Urothelium cell line (cell line): ENCODE measurements at regions not wholly inside any gene's neighbourhood (a gene's known extent, or its start where the extent isn't known, plus 50 kb on each side); places are given as distances from the start of the nearest gene placed in this dataset.
A peak's percentile ranks its signal among the peaks of the same experiment; 100 is the strongest.

Source experiments
- DNase-seq: peaks from one replicate; pipeline ENCODE4 v3.0.0; 2011; ENCODE audit warnings: low spot score, mixed read lengths
- FAIRE-seq: peaks from 2 replicates; lab custom pipeline; 2011; peaks lifted over from hg19 to GRCh38; lab: Jason Lieb, UNC

DNA sequence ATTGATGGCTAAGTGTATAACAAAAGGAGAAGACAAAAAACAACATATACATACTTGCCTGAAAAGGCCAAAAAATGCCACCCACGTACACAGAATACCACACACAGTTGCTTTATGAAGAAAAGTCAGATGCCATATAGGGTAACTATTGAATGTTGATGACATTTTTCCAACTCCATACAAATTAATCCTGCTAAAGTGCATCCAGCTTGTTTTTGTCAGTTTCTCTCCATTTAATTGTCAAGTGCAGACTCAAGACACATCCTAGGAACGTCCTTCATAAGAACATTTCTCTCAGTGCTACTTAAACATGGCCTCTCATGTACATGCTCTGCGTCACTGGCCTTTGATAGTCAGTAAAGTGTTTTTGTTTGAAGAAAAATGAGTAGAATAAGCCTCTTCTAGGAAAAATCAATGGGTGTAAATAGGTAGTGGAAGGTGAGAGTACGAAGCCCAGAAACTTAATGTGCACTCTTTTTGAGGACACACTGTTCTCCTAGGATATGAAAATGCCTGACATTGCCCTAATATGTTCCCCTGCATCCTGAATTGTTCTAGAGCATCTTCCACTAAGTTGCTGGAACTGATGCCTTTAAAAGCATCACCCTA, 267.4 kb upstream of the ATP11B start:
- DNase-seq (no peak), FAIRE-seq (no peak)

DNA sequence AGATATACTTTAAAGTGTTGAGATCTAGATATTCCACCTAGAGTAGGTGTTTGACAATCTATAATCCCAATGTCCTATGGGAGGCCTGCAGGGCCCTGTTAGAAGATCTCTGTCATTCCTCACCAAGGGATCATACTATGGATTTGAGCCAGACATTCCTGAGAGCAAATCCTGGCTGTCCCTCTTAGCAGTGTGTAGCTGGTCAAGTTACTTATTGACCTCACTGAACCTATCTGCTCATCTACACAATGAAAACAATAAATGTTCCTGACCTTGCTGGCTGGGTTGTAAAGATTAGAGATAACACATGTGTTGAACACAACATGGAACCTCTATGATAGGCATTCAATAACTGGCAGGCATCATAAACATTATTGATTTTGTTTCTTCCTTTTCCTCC, 265.6 kb upstream of the ATP11B start:
- DNase-seq (no peak), FAIRE-seq (peak; percentile 20)

DNA sequence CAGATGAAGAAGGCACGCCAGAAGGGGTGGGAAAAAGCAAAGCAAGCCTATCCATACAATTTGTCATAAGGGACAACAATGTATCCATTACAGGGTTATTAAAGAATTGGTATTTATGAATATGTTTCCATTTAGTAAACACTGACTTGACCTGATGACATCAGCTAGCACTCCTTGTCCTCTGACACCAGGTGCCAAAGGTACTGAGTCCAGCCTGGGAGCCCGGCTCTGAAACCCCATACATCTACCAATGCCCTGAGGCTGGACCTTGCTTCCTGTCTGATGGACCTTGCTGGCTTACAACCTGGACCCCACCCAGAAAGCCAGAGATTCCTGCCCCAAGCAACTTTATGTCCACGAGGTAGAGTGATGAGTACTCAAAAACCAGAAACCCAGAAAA, 263.0 kb upstream of the ATP11B start:
- FAIRE-seq: no peak

DNA sequence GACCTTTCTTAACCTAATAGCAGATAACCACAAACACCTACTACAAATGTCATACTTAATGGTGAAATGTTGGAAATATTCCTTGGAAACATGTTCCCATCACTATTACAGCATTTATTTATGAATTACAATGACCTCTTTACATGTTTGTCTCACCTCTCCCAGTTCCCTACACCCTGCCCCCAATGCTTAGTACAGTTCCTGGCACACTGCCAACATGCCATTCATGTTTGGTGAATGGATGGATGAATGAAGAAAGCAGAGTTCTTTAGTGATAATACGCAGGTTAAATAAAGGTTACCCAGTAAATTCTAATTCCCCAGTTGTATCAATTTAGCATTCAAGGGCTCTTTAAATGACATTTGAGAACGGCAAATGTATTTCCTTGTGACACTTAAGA, 259.9 kb upstream of the ATP11B start:
- FAIRE-seq (no peak), DNase-seq (no peak)

More for the DNA sequence above, 263.0 kb upstream of the ATP11B start:
- no peak for DNase-seq

DNA sequence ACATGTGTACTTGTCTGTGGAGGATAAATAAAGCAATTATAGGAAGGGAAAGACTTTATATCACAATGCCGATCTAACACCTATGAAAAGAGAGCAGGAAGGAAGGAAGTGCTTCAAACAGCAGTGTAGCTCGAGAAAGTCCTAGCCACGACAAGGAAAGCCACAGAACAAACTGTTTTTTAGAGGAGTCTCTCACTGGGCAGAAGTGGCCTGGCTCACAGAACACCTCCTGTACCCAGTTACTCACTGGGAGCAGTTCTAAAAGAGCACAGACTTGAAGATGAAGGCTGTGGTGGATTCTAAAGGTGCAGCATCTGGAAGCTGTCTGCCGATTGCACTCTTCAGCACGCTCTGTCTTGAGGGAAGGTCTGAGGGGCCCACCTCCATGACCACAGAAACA, 248.8 kb upstream of the ATP11B start:
- FAIRE-seq (no peak), DNase-seq (no peak)

DNA sequence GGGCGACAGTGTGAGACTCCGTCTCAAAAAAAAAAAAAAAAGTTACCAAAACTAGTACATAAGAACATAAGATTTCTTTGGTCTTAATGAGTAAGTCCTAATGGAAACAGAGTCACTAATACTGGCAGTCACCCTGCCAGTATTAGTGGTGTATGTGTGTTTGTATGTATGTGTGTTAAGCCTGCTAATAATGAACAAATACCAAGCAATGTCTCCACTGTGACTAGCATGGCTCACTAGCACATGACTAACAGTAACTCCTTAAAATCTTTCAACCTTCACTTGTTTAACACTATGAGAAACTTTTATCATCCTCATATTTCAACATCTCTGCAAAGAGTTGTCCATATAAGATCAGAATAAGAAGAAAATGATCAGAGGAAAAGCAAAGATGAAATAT, 231.0 kb upstream of the ATP11B start:
- FAIRE-seq (no peak), DNase-seq (no peak)

DNA sequence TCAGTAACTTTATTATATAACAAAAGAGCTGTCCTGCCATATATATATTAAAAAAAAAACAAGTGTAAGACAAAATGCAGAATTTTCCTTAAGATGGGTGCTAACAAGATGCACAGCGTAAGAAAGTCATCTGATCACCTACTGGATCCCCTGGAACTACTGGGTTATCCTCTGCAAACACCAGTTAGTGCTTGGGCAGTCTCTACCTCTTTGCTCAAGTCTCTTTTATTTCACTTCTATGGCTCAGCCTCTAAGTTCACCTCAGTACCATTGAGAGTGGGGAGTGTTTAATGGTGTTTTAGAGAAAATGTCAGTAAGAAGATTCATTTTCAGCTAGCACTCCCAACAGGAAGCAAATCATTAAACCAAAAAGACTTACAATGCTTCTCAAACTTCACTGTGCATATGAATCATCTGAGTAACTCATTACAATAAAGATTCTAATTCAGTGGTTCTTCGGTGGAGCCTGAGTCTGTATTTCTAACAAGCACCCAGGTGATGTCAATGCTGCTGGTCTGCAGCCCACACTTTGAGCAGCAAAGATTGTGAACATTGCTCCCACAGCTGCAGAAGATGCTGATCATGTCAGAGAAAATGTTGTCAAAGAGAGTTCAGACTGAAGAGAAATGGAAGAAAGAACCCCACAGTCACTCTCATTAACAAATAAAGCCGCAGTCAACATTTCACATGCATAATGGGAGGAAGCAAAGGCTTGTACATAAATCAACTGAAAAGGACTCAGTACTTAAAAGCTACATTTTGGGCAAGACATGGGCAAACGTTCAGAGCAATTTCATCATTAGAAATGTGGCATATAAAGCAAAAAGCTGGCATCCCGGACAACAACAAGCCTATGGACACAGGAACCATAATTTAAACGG, 227.1 kb upstream of the ATP11B start:
- no peak for FAIRE-seq
- no peak for DNase-seq

DNA sequence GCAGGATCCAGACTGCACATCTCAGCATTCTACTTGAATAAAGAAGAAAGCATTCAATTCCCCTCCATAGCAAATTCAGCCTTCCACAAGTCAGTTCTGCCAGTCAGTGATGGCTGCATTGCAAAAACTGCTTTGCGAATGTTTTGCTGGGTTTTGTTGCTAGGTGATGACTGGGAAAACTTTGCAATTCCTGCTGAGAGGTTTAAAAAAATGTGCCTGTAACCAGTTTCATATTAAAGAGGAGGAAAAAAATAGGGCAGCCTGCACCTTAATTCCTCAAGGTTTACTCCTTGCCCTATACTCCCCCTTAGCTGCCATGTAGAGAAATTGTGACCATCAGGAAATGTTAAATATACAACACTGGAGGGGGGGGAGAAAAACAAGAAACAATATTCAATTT, 225.6 kb upstream of the ATP11B start:
- DNase-seq (no peak), FAIRE-seq (no peak)

DNA sequence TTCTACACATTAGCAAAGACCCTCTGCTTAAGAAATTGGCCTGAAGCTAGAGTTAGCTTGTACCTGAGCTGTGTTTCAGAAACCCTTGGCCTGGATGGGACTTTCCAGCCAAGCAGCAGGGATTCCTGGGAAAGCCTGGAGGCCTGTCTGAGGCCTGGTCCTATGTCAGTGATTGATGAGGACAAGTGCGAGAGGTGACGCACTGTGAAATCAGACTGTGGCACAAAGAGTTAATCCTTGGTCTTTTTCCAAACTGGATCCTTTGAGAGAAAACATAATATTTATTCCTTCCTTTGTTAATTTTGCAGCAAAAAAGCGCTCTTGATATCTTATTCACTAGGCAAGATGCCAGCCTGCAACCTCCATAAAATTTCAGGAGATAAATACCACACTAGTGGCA, 225.0 kb upstream of the ATP11B start:
- FAIRE-seq: no peak
- DNase-seq: no peak

DNA sequence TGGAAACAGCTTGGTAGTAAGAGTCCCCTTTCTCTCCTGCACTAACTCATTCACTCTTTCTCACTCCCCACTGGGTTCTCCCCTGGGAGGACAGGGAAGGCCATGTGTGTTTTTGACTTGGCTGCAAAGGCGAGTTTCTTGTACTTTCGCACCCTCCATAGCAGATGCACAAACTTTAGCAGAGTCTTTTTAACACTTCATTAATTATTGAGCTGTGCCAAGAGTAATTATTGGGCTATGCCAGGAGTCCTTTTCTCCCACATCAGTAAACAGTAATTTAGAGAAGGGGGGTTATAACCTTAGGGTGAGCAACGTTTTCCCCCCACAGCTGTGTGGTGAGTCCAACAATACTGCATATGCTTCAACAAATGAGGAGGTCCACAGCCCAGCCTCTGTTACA, 224.4 kb upstream of the ATP11B start:
- DNase-seq: no peak

DNA sequence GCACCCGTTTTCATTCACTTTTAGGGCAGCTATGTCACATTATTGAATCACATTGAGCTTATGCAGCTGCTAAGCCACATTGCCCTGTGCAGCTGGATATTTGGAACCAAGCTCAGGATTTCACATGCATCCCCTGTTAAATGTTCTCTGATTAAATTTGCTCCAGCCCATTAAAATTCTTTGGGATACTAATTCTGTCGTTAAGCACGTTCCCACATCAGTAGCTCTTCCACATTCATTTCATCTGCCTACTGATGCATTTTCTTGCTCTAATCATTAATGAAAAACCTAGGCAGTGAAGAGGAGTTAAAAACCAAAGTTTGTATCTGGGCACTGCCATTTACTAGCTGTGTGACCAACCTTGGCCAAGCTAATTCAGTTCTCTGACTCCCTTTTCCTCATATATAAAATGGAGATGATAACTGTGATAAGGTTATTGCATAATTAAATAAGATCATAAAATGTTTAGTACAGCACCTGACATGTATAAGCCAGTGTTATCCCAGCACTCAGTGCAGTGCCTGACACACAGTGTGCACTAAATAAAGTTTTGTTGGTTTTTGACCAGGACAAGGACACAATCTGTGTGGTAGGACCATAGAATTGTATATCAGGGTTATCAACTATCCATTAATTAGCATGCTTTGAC, 222.2 kb upstream of the ATP11B start:
- DNase-seq: no peak
- FAIRE-seq: no peak

More for the DNA sequence above, 224.4 kb upstream of the ATP11B start:
- no peak for FAIRE-seq

DNA sequence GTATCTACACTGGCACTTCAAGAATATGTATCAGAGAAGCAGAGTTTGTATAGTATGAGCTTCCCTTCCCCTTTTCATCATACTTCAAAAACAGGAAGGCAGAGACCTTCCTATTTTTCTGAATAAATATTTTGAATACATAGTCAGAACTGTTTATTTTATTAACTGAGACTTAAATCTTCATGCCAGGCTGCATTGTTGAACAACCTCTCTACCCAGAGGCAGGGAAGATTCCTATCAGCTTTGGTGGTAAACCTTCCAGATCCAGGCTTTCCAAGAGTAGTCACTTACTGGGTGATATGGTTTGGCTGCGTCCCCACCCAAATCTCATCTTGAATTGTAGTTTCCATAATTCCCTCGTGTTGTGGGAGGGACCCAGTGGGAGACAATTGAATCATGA, 217.4 kb upstream of the ATP11B start:
- FAIRE-seq (no peak), DNase-seq (no peak)

DNA sequence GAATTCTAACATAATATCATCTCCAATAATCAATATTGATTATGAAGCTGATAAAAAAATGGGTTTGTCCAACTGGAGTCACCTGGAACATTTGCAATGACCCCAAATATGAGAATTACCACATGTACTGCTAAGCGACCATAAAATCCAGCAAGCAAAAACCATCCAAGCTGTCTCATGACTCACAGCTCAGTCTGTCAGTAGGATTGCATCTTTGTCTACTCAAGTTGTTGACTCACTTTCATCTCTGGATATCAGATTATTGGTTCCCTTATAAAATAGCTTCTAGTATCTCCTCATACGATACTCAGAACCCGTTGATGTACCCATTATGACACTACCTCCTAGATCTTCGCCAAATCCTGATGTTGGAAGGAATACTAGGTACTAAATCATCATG, 209.8 kb upstream of the ATP11B start:
- DNase-seq (no peak), FAIRE-seq (no peak)

DNA sequence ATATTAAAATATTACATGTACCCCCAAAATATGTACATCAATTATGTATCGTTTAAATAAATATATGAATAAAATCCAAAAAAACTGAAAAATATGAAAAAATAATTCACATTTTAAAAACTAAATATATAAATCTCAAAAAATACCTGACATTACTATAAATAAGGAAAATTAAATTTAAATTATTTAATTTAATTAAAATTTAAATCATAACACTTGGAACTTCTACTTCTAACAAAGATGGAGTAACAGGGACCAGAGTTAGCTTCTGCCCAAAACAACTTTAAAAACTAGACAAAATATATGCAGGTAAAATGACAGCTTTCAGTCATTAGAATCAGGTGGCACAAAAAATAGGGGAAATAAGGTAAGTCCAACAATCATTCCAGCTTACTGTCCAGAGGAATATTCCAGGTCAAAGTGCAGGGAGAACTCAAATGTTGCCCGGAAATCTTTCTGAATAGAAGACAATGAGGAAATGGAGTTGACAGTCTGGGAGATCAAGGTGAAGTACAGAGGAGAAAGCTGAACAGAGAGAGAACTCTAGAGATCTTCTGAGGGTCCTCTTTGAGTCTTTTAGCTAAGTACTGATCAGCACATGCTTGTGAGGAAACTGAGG, 207.7 kb upstream of the ATP11B start:
- DNase-seq: no peak
- no peak for FAIRE-seq

DNA sequence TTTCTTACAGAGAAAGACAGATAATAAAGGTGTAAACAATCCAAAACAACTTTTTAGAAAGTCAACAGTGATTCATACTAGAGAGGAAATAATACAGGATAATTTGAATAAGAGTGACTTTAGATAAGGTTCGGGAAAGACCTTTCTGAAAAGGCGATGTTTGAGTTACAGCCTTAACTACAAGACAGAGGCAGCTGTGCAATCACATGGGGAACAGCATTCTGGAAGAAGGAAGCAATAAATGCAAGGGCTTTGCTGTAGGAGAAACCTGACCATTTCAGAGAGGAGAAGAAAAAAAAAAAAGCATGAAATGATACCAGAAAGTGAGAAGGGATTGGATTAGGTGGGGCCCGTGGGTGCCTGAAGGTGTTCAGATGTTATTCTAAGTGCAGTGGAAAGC, 200.6 kb upstream of the ATP11B start:
- no peak for DNase-seq
- FAIRE-seq: no peak

DNA sequence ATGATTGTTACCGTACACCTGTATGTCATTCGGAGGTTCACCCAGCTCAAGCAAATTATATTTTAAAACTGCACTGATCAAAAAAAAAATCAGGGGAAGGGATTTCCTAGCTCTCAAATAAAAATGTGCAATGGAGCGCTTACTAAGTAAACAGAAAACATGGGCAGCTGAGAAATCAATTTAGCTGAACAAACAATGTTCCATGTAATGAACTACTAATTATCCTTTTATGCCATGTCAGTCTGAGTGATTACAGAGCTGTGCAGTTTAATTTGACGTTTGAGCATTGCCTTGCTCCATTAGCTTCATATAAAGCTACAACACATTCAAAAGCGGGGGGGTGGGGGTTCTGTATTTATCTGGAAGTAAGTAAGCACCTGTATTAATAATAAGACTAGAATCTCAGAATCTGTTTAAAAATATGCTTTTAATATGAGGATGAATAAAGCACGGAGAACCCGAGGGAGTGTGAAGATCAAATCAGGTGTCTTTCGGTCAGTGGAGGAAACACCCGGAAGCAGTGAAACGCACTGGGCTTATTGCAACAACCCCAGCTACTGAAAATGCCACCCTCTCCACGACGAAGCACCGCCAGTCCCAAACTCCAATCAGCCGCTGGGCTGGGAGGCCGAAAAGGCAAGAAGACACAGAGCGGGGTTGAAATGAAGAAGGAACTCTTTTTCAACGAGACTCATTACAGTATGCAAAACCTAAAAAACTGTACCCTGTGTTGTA, 196.5 kb upstream of the ATP11B start:
- FAIRE-seq (no peak), DNase-seq (no peak)

DNA sequence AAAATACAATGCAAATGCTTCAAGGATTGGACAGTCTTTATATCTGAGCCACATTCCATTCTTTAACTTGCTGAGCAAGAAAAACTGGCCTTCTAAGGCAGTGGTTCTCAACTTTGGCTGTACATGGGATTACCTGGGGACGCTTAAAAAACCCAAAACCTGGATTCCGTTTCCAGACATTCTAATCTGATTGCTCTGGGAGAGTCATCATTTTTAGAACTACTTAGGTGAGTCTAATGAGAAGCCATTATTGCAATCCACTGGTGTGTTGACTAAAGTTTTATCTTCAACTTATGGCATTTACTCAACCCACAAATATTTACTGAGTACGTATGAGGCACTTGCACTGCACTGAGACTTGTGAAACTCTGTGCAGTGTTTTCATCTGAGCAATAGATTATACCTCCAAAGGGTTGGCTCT, 195.7 kb upstream of the ATP11B start:
- DNase-seq: no peak
- FAIRE-seq: no peak

DNA sequence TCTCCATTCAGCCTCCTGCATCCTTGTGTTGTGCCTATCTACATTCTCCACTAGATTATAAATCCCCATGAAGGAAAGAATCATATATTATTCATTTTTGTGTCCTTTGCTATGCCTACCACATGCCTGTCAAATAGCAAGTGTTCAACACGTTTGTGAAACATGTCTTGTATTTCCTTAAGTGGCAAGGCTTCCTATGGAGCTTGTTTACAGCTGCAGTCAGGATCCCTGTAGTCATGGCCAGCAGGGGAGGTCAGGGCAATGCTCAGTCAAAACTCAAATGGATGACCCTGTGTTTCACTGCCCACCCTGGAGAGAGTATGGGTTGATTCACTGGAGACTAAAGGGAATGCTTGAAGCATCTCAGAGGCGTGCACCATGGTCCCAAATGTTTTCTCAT, 191.7 kb upstream of the ATP11B start:
- DNase-seq (no peak), FAIRE-seq (no peak)

DNA sequence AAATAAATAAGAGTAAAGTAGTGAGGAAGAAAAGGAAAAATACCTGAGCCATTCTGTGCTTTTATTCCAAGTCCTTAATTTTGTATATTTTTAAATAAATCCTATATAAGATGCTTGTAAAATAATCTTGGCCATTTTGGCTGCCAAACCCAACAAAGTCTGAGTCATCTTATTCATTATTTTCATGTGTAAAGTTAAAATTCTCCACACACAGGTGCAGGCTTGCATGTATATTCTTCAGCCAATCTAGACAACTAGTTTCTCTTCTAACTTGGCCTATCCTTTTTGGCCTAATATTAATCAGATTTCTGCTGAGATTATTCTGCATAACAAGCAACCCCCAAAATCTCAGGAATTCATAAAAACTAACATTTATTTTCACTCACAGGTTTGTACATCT, 189.8 kb upstream of the ATP11B start:
- DNase-seq (no peak), FAIRE-seq (no peak)

DNA sequence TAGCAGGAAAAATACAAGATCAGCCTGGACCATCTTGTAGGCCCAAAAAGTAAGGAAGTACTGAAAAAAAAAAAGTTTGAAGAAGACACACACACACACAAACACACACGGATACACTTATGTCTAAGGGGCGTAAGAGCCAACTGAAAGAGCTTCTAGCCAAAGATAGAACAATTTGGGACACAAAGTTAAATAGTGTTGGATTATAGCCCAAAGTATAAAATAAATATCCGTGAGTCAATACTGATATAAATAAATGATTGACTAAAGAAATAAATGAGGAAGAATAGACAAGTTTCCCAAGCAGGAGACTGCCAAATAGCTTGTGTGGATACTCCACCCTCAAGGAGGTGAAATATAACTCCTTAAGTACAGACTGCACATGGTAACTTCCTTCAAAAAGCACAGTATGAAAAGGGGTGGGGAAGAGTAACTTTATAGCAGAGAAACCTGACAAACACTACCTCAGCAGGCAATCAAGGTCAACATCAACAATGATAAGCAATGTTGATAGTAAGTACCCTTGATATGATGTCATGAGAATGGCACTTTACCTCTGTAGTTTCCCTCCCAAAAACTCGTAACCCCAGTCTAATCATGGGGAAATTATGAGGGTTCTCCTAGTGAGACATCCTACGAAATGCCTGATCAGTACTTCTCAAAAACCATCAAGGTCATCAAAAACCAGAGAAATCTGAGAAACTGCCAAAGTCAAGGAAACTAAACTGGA, 187.3 kb upstream of the ATP11B start:
- FAIRE-seq (no peak), DNase-seq (no peak)
